ENCODE measurements at regions not wholly inside any gene's neighbourhood (a gene's known extent, or its start where the extent isn't known, plus 50 kb on each side); places are given as distances from the start of the nearest gene placed in this dataset.

- TF ChIP-seq CTCF (conservative IDR thresholded peaks at IDR 0.05) (no peak), EZH2 (IDR thresholded peaks at IDR 0.05; ENCODE audit: low read depth) (no peak)
Observed at GRCh38 chr7:132009778-132010177, 453.4 kb upstream of the PODXL start.
